Epithelial cell of proximal tubule (primary cell): ENCODE measurements at regions not wholly inside any gene's neighbourhood (a gene's known extent, or its start where the extent isn't known, plus 50 kb on each side); places are given as distances from the start of the nearest gene placed in this dataset.
A peak's percentile ranks its signal among the peaks of the same experiment; 100 is the strongest.

Experiments
- DNase-seq: peaks from one replicate; pipeline ENCODE4 v3.0.0-alpha.2; 2011; ENCODE audit warnings: low read depth
- H3K4me3 ChIP-seq: 2 replicates; pipeline ENCODE4 v1.5.1; 2011; ENCODE audit warnings: low read depth, mild to moderate bottlenecking, low read length
- TF ChIP-seq, protein P1 (sequence below): conservative IDR thresholded peaks from 2 replicates; pipeline ENCODE4 v1.5.1; 2012; ENCODE audit warnings: low read depth, mild to moderate bottlenecking, low read length

DNA sequence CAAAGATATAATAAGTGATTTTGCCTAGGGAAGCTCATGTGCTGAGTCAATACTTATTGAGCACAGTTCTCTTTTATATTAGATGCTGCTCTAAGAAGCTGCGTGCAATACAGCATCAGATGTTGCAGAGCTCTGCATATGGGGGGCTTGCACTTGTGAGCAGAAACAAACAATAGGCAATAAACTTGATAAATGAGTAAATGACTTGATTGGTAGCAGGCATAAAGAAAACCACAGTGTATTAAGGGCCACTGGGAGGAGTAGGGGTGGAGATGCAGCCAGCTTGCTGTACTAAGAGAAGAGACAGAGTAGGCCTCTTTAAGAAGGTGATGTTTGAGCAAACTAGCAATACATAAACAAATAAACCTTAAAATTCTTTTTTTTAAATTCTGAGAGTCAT, 598.5 kb upstream of the ADAMTS5 start:
- no peak for DNase-seq
- no peak overlapping the region for H3K4me3 ChIP-seq
- TF ChIP-seq, protein P1, sequence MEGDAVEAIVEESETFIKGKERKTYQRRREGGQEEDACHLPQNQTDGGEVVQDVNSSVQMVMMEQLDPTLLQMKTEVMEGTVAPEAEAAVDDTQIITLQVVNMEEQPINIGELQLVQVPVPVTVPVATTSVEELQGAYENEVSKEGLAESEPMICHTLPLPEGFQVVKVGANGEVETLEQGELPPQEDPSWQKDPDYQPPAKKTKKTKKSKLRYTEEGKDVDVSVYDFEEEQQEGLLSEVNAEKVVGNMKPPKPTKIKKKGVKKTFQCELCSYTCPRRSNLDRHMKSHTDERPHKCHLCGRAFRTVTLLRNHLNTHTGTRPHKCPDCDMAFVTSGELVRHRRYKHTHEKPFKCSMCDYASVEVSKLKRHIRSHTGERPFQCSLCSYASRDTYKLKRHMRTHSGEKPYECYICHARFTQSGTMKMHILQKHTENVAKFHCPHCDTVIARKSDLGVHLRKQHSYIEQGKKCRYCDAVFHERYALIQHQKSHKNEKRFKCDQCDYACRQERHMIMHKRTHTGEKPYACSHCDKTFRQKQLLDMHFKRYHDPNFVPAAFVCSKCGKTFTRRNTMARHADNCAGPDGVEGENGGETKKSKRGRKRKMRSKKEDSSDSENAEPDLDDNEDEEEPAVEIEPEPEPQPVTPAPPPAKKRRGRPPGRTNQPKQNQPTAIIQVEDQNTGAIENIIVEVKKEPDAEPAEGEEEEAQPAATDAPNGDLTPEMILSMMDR = no peak

DNA sequence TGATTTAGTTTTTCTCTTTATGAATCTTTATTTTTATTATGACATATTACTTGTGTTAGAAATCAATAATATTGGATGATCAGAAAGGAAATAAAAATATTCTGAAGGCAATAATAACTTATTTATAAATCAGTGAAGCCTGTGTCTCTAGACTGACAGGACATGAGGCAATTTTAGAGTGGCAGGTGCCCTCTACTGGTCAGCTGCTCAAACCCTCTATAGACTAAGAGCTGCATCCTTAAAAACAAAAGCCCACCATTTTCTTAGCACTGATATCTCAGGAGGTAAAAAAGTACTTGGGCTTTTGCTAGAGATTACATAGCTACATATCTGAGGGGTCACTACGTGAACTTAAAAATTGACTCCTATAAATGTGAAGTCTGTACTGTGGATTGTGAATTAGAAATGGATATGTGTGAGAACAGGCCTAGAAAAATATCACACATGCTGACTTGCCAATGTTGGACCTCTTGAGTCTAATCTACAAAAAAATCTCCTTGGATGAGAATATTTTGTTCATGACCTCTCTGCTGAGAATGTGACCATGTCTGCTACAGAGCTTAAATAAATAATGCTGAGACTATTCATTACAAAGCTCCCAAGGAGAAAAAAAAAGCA, 597.9 kb upstream of the ADAMTS5 start:
- TF ChIP-seq, protein P1 = peak; percentile 94
- no peak overlapping the region for H3K4me3 ChIP-seq
- DNase-seq = no peak

DNA sequence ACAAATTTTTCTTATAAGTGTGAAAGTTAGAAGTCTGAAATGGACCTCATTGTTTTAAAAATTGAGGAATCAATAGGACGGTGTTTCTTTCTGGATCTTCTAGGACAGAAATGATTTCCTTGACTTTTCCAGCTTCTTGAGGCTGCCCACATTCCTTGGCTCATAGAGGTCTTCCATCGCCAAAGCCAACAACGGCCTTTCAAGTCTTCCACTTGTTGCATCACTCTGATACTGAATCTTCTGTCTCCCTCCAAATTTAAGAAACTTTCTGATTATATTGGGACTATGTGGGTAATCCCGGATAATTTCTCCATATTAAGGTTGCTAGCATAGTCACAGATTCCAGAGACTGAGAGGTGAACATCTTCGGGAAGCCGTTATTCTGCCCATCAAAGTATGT, 595.4 kb upstream of the ADAMTS5 start:
- no peak for DNase-seq
- H3K4me3 ChIP-seq = no peak overlapping the region
- TF ChIP-seq, protein P1 = no peak

DNA sequence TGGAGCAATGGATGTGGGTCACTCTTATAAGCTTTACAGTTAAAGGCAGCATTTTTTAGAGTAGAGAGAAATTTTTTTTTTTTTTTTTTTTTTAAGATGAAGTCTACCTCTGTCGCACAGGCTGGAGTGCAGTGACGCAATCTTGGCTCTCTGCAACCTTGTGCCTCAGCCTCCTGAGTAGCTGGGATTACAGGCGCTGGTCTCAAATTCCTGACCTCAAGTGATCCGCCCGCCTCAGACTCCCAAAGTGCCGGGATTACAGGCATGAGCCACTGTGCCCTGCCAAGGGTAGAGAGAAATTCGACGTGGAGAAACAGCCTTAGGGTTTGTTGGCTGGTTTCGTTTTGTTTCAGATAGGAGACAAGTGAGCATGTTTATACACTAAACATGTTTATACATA, 594.2 kb upstream of the ADAMTS5 start:
- no peak overlapping the region for H3K4me3 ChIP-seq
- DNase-seq = no peak
- TF ChIP-seq, protein P1 = no peak

DNA sequence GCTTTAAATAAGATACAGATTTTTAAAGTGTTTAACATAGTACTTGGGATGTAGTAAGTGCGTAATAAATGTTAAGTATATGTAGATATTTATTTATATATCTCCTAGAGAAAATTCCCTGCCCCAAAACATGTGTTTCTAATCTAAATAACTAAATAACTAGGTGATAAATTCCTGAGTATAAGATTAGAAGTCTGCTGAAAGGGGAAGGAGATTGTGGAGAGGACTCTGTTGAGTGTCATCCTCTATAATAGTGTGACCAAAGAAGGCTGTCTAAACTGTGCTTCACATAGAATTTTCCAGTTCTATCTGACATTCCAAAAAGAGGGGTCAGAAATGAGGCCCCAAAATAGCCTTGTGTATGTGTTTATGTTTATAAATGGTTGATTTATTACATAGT, 590.5 kb upstream of the ADAMTS5 start:
- H3K4me3 ChIP-seq = no peak overlapping the region
- DNase-seq = no peak
- TF ChIP-seq, protein P1 = no peak

DNA sequence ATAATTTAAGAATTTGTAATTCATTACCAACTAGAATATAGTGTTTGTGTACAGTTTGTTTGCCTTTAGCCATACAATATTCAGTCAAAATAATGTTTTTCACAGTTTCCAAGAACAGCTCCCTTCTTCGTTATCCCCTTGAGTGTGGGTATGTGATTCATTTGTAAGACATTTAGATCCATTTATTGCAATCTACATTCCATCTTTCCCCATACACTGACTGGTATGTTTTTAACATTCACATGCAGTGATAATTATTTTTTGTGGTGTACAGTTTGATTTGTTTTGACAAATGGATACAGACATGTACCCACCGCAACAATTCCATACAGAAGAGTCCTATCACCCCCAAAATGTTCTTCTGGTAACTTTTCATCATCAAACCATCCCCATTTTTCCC, 589.1 kb upstream of the ADAMTS5 start:
- DNase-seq = no peak
- TF ChIP-seq, protein P1 = no peak

DNA sequence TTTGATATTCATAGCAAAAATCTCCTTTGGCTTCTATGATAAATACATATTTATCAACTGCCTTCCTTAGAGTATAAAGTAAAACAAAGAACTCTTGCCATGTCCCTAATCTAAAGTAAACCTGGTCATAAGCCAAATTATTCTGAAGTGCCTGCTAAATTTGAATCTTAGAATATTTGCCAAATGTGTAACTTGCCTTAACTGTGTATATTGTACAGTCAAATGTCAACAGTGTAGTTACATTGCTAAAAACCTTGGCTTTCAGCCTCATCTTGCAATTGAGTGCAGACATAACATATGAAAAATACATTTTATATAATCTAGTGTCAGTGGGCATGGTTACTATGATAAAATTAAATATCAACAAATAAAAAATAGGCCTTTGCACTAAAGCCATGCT, 583.4 kb upstream of the ADAMTS5 start:
- no peak overlapping the region for H3K4me3 ChIP-seq
- DNase-seq = no peak
- TF ChIP-seq, protein P1 = no peak

More for the DNA sequence above, 589.1 kb upstream of the ADAMTS5 start:
- H3K4me3 ChIP-seq = no peak overlapping the region
